ENCODE measurements at regions not wholly inside any gene's neighbourhood (a gene's known extent, or its start where the extent isn't known, plus 50 kb on each side); places are given as distances from the start of the nearest gene placed in this dataset.
"Not testable (repeated sequence)": the region's sequence is repeated elsewhere in the genome, so short reads cannot be mapped to it uniquely, and the experiment has no call there.

DNA sequence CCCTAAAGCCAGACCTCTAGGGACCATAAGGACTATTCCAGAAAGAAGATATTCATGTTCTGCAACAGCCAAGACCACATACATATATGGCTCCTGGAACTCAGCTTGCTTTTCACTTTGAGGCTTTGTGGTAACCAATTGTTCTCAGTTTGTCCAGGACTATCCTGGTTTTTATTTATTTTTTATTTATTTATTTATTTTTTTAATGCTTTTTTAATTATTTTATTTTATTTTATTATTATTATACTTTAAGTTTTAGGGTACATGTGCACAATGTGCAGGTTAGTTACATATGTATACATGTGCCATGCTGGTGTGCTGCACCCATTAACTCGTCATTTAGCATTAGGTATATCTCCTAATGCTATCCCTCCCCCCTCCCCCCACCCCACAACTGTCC lies 201.1 kb downstream of the DIO2 start:
- TF ChIP-seq CTCF, POLR2A (IDR thresholded peaks at IDR 0.05): not testable (repeated sequence)

All from body of pancreas (tissue), 4 donors.